NCI-H526 (cell line): ENCODE measurements at regions not wholly inside any gene's neighbourhood (a gene's known extent, or its start where the extent isn't known, plus 50 kb on each side); places are given as distances from the start of the nearest gene placed in this dataset.
"Not testable (repeated sequence)": the region's sequence is repeated elsewhere in the genome, so short reads cannot be mapped to it uniquely, and the experiment has no call there.

Experiments used
- DNase-seq, 2 experiments: peaks; one replicate each; lab custom pipeline; 2025; lab: John Stamatoyannopoulos, UW

DNA sequence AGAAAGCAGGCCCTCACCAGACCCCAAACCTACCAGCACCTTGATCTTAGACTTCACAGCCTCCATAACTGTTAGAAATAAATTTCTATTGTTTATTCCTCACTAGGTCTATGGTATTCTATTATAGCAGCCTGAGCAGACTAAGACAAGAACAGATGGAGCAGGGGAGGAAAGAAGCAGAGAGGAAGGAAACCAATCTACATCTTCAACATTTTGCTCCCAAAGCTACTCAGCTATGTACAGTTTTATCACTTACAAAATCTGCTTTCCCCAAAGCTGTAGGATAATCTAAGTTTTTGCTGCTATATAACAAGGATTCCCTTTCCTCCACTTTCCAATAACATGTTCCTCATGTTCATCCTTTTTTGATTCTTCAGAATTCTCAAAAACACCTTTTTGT is 274.4 kb upstream of the CHAC2 start:
- DNase-seq, result no peak

DNA sequence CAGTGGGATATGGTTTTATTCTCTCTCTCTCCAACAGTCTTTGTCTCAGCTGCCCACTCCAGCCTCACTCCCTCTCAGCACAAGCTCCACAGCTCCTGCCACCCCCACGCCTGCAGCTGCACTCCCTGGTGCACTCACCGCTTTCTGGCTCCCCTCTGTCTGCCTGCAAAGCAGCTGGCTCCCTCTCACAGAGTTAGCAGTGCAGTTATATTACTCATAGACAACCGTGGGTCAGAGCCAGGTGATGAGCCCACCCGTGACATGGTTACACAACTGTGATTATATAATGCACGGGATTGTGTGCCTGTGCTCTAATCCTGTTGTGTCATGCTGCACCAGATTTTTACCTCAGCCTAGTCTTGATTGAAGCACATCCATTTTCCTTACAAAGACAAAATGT is 276.9 kb upstream of the CHAC2 start:
- peak in 1 of 2 experiments; percentile 34 for DNase-seq

GRCh38 chr2:53486185-53486899 is 281.3 kb upstream of the CHAC2 start:
- DNase-seq, result not testable (repeated sequence)

GRCh38 chr2:53485021-53485728 is 282.4 kb upstream of the CHAC2 start:
- DNase-seq, result no peak

GRCh38 chr2:53484531-53484930 is 283.1 kb upstream of the CHAC2 start:
- DNase-seq, result no peak

- DNase-seq, result no peak
These were observed 290.1 kb upstream of the CHAC2 start for GRCh38 chr2:53477517-53477916.

DNA sequence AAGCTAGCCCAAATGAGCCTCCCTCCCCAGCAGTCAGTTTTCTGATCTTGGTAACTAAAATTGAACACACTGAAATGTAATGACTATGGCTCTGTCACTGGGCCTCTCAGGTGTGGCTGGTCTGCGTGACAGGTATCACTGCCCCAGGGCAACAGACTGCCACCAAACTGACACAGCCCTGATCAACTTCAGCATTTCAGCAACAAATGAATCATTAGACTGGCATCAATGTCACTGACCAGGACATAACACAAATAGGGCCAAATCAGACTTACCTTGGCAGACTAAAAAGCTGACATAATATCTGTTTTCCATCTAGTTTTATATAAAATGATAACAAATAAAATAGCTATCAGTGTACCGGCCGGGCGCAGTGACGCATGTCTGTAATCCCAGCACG is 290.8 kb upstream of the CHAC2 start:
- no peak for DNase-seq

DNA sequence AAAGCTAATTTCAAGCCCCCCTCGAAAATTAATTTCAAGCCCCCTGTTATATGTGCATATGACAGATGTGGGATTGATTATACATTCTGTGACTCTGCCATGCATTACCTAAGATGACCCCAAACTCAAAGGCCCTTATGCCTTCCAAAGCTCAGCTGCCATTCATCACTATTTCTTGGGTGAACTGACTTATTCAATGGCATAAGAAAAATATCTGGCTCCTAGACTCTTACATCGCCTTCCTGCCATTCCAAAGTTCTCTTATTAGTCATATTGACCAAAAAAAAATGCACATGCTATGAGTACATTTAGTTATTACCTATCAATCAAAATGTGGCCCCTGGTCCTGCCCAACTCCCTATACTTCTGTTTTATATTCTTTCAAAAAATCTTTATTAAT is 291.8 kb upstream of the CHAC2 start:
- no peak for DNase-seq

GRCh38 chr2:53475321-53475720 is 292.3 kb upstream of the CHAC2 start:
- no peak for DNase-seq

GRCh38 chr2:53474914-53475313 is 292.7 kb upstream of the CHAC2 start:
- DNase-seq, result no peak

- DNase-seq, result no peak
These were observed 293.8 kb upstream of the CHAC2 start for GRCh38 chr2:53473775-53474311.

- DNase-seq, result peak in 1 of 2 experiments; percentile 42
These were observed 294.4 kb upstream of the CHAC2 start for GRCh38 chr2:53473236-53473635.

DNA sequence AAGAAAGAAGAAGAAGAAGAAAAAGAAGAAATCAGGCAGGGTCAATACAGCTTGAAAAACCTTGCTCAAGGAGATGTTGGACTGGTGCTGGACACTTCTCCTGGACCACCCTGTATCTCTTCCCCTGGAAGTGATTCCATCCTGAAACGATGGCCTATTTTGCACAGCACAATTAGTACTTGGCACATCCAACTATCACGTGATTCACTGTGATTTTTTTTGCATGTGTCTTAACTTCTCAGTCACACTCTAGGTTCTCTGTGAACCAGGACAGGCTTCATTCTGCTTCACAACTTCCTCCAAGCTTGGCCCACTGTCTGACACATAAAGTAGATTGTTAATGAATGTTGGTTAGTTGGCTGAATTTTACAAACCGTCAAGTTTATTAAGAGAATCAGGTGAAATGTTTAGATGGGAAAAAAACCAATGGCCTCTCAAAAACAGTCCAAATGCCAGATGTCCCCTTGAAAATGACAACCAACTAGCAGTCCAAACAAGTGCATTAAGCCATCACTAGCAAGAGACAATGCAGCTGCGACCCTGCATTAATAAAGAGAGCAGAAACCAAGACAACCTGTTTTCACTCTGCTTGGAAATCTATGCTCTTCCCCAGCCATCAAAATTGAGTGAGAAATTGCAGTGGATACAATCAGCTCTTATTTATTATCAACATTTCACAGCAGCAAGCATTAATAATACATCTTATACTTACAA is 300.0 kb upstream of the CHAC2 start:
- DNase-seq, result no peak

DNA sequence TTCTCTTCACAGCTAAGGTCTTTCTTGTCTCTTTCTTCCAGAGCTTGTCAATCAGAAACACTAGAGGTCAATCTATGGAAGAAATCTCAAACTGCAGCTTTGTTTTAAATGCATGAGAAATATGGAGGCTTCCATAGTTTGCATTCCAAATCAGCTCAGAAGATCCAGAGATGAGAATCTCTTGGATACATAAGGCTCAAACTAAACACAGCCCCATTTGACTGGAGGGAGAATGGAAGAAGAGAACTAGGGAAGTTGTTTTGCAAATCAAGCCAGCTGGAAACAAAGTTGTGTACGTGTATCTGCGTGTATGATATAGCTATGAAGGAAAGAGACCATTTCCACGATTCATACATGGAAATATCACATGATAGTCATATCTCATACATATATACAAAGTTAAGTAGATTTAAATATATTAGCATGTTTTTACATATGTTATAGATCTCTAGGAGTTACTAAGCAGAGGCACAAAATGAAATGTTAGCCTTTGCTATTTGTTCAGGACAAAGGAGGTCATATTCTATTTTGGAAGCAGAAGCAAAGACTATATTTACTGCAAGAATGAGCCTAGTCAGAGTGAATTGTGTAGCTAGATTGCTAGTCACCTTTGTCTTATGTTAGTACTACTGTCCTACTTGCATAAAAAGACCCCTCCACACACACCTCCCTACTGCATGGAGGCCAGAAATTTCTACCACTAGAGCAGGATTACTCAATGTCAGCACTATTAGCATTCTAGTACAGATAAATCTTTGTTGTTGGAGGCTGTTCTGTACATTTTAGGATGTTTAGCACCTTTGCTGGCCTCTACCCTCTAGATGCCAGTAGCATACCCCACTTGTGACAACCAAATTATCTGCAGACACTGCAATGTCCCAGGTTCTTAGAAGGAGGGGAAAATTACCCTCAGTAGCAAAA is 303.5 kb upstream of the CHAC2 start:
- DNase-seq, result peak; percentile 59 to 69

- no peak for DNase-seq
These were observed 306.7 kb upstream of the CHAC2 start for GRCh38 chr2:53460937-53461336.

GRCh38 chr2:53460347-53460746 is 307.3 kb upstream of the CHAC2 start:
- DNase-seq, result no peak

DNA sequence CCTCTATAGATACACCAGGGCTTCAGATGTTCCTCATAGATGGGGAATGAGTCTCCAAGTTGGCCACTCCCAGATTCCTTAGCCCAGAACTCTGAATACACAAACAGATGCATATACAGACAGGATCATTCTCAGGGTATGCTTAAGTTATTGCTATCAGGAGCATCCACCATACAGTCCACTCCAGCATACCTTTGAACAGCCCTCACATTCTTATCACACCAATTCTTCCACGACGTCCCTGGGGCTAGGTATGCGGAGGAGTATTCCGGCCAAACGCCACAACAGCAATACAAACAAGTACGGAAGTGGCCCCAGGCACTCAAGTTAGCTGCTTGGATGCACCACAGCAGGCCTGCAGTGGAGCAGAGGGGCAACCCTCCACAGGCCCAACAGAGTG is 312.5 kb upstream of the CHAC2 start:
- DNase-seq, result no peak

GRCh38 chr2:53452957-53453748 is 314.5 kb upstream of the CHAC2 start:
- DNase-seq, result no peak

DNA sequence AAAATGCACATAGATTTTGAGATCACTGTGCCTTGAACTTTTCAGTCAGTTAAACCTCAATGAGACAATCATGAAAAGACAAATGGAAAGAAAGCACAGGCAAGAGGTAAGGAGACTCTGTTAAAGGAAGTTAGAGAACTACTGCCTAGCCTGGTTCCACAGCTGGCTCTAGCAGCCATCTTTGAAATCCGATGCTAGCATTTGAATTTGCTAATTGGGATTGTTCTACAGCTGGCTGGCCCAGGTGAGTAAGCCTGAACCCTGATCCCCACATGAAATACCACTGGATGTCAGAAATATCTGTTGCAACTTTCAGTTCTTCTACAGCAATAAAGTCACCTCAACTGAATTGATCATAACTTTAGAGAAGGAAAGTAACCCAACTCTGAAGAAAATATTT is 315.2 kb upstream of the CHAC2 start:
- DNase-seq, result no peak

DNA sequence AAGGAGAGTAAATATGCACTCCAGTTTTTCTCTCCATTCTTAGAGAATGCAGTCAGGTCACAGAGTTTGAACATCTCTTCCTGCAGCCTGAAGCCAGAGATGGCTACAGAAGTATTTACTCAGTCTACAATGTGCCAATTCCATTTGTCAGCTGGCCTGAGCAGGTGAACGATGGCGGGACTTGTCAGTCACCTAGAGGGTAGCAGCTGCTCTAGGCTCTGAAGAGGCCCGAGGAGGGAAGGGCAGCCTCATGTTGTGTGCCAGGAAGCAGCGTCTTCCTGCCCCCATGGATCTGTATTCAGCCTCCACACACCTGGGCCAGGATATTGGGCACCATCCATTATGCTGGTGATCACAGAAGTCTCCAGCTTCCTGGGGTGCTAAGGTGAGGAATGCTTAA is 316.7 kb upstream of the CHAC2 start:
- DNase-seq, result no peak

GRCh38 chr2:53448591-53448990 is 319.0 kb upstream of the CHAC2 start:
- no peak for DNase-seq
